ENCODE measurements at regions not wholly inside any gene's neighbourhood (a gene's known extent, or its start where the extent isn't known, plus 50 kb on each side); places are given as distances from the start of the nearest gene placed in this dataset.

- no peak for DNase-seq
Measured at GRCh38 chr5:179427032-179427675, 81.9 kb upstream of the ADAMTS2 start.

- no peak for DNase-seq
Measured at GRCh38 chr5:179422908-179423481, 77.7 kb upstream of the ADAMTS2 start.

GRCh38 chr5:179422213-179422855 is 77.1 kb upstream of the ADAMTS2 start:
- no peak for DNase-seq

DNA sequence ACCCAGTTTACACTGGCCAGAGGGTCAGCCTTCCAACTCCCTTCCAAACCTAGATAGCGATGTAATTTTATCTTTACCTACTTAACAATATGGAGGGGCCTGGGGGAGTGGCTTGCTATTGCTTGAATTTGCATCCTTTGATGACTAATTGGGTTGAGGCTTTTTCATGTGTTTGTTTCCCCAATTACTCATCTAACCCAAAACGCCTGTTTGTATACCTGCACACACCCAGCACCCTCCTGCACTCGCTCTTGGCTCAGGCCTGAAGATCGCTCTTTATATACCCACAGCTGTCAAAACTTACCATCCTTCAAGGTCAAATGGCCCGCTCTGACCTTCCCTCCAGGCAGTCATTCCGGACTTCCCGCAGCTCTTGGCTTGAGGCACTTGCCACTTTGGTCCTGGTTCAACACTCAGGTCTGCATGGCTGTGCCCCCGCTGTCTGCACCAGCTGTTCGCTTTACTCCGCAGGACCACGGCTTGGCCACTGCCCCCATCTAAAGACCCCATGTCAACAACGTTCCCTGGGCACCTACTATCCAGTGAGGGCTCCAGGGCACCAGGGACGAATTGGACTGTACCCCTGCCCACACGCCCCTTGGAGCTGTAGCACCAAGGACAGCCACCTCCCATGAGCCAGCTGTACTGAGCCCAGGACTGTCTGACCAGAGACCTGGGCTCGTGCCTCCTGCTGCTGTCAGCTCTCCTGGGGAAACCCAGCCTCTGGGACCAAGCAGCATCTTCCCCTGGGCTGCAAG is 76.1 kb upstream of the ADAMTS2 start:
- DNase-seq, result no peak

- DNase-seq, result no peak
Measured at GRCh38 chr5:179420476-179420875, 75.2 kb upstream of the ADAMTS2 start.

- no peak for DNase-seq
Measured at GRCh38 chr5:179418972-179419371, 73.7 kb upstream of the ADAMTS2 start.

GRCh38 chr5:179417696-179418095 is 72.4 kb upstream of the ADAMTS2 start:
- no peak for DNase-seq

- no peak for DNase-seq
Measured at GRCh38 chr5:179417016-179417415, 71.8 kb upstream of the ADAMTS2 start.

DNA sequence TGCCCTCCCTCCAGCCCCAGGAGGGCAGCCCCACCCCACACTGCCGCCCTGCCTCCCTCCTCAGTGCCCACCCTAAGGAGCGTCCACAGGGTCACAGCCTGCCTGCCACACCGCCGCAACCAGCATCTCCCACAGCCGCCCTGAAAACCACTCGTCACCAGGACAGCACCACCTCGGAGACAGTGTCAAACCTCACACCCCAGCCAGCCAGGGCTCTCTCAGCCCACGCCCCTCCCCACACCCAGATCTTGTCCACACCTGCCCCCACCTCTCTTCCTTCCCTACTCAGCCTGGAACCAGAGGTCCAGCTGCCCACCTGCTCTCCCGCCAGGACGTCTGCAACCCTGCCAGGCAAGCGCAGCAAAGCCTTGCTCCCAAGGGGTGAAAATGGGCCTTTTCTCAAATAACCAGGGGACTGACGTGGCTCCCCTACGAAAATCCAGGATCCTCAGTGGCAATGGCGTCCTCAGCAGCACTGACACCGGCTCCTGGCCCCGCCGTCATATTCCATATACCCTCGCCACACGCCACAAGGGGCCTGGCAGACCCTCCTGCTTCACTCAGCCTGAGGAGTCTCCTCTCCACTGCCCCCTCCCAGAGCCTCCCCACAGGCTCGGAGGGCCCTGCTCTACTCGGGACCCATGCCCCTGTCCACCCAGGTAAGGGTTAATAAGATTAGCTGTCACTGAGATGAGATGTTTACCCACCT is 71.0 kb upstream of the ADAMTS2 start:
- DNase-seq, result peak; percentile 43

DNA sequence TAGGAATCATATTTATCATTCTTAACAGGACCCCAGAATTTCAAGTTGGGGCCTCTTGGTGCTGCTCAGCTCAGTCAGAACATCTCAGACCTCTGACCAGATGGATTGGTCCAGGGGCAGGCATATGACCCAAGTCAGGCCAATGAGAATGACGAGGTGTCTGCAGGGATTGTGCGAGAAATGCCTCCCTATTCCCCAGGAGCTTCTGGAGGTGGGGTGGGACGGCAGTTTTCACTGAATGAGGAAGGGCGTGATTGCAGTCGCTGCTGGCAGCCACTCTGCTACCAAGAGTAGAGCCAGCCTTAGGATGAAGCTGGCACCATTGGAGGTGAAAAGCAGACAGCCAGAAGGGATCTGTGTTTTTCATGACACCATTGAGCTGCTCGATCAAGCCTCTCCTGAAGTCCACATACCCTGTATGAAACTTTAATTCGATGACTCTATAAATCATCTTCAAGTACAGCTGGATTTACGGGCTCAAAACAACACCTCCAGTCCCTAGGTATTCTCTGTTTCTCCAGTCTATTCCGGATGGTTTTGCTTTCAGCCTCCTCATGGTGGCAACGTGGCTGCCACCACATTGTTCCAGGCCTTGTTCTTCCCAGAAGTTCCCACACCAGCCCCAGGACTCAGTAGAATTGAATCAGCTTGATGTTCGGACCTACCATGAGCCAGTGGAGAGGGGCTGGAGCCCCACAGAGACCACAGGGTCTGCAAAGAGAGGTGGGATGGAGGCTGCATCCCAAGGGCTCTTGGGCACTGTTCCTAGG is 70.2 kb upstream of the ADAMTS2 start:
- DNase-seq, result peak; percentile 21

DNA sequence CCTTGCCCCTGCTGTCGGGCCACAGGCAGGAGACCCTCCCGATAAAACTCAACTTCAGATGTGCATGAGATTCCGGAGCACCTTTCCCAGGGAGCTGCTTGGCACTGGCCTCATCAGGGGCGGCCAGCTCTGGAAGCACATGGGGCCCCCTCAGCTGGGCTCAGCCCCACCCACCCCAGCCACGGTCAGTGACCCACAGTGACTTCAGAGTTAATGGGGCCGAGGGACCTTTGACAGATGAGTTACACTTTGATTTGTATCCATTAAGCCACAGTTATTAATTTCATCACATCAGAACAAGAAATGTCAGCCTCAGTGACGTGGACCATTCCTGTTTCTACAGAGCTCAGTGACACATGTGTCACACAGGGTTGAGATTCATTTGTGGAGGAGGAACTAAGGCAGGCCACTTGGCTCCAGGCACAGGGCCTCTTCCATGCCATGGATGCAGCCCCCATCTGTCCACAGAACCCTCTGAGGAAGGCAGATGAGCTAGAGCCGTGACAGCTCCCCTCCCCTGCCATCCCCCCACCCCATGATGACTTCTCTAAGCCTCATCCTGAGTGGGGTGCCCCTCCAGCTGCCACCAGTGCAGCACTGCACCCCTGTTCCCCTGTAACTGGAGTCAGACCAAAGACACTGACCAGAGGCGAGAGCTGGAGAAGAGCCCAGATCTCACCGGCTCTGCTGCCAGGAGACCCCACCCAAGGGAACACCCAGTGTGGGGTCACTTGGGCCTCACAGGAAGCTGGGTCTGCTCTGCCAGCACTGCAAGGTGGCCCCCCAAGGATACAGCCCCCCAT is 69.4 kb upstream of the ADAMTS2 start:
- peak; percentile 48 for DNase-seq

DNA sequence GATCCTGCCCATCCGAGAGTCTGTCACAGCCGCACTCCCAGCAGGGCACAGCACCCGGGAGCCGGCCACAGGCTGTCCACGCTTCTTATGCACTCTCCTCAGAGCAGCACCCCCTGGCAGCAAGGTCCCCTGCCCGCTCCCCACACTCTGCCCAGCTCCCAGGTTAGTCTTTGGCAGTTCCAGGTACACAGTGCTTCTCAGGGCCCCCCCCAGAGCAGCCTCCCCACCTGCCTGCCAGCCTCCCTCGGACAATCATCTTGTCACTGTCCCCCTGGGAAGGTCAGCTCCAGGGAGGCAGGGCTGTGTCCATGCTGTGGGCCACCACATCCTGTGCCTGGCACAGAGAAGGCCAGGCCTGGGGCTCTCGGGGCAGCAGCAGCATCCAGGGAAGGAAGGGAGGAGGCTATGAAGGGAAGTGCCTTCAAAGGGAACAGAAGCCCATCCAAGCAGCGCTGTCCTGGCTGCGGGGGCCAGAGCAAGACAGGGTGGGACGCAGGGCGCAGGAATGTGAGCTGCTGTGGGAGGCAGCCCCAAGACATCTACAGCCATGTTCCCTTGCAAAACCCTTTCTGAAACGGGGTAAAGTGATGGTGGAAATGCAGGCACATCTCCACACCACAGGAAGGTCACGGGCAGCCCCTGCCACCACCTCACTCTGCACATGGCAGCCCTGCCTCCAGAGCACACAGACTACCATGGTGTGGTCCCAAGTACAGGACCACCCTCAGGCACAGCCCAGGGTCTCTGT is 68.6 kb upstream of the ADAMTS2 start:
- peak; percentile 37 for DNase-seq

GRCh38 chr5:179413086-179413690 is 67.9 kb upstream of the ADAMTS2 start:
- peak; percentile 38 for DNase-seq

GRCh38 chr5:179411161-179411841 is 66.0 kb upstream of the ADAMTS2 start:
- peak; percentile 35 for DNase-seq

DNA sequence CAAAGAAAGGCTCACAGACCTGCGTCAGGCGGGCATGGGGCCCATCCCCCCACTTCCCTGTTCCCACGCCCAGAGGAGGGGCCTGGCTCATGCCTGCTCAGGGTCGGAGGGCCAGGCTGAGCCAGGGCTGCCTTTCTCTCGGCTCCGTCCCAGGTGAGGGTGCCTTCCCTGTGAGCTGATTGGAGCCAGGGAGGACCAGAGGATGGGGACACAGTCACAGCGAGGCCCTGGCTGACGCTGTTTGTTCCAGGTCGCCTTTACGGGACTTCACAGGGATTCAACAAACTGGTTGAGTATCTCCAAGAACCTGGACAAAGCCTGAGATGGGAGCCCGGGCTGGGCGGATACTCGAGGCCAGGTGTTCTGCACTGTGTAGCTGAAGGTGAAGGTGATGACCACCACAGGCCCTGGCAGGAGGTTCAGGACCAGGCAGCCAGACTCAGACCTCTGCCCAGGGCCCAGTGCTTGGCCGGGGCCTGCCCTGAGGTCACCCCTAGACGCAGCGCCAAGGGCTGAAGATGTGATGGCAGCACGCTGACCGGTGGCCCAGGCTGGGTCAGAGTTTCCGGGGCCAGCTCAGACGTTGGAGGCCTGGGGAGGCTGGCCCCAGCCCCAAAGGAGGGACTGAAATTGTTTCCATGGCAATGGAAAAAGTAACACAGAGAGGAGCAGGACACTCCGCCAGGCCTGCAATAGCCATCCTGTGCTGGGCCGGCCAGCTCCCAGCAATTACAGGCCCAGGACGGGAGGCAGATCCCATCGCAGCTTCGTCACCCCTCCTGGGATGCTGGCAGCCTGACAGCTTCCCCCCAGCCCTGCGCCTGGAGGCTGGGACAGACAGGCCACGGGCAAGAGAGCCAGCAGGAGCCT is 65.3 kb upstream of the ADAMTS2 start:
- peak; percentile 30 for DNase-seq

DNA sequence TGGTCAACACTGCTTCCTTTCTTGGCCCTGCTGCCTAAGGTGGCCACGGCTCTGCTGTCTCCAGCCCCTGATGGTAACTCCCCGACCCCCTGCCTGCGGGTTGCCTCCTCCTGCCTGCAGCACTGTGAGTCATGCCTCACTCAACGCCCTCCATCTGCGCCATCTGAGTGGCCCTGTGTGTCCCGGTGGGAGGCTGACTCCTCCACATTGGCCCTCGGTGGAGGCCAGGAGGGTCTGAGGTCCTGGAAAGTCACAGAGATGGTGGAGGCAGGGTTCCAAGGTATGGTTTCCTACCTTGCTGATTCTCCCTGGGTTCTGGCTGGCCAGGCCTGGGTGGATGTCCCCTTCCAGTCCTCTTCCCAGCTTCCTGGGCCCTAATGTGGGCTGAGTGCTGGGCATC is 64.5 kb upstream of the ADAMTS2 start:
- DNase-seq, result no peak

GRCh38 chr5:179408611-179409010 is 63.4 kb upstream of the ADAMTS2 start:
- no peak for DNase-seq

Data from activated CD8-positive, alpha-beta memory T cell treated with anti-CD3 and anti-CD28 coated beads for 24 hours (primary cell).